K562 (cell line): ENCODE measurements at regions not wholly inside any gene's neighbourhood (a gene's known extent, or its start where the extent isn't known, plus 50 kb on each side); places are given as distances from the start of the nearest gene placed in this dataset.

Source experiments
- ATAC-seq: fragments of 200-7000 bp; cut with Tn5 transposase; 3 replicates; pipeline ENCODE4 v1.9.1; 2020; ENCODE audit warnings: moderate library complexity
- BruUV-seq: library from RNA; stranded (reverse); fragments of 400-500 nt; replicated peaks from 2 replicates; lab custom pipeline; 2021; lab: Mats Ljungman, UMichigan
- CTCF ChIA-PET: fragments of 300-600 bp; formaldehyde crosslinking; extraction: SDS; loops from one replicate; lab custom pipeline; 2021; ENCODE audit warnings: low intra/inter-chr PET ratio; lab: Yijun Ruan, JAX
- POLR2A ChIA-PET: fragments of 300-600, 350-650 bp; sonication (Branson Sonifier 250); formaldehyde crosslinking; extraction: SDS; loops from one replicate; lab custom pipeline; 2021; ENCODE audit warnings: antibody characterized with exemption, inconsistent platforms; lab: Yijun Ruan, JAX
- DNase-seq, 4 experiments: peaks; one replicate each; pipeline versions ENCODE4 v3.0.0 to v3.0.0-alpha.2; 2011 to 2018; ENCODE audit warnings: low spot score in 3 of 4, mixed read lengths in 3 of 4; ENCODE audit errors: extremely low read depth in 1 of 4
- FAIRE-seq: peaks from 2 replicates; lab custom pipeline; 2011; peaks lifted over from hg19 to GRCh38; lab: Jason Lieb, UNC
- H2AFZ ChIP-seq: 2 replicates; pipeline ENCODE4 v1.6.0; 2011; ENCODE audit warnings: low read depth, low read length, control low read depth, inconsistent platforms
- H3K27ac ChIP-seq: fragments of 200-600 bp; 3 replicates; pipeline ENCODE4 v1.8.0; 2011; ENCODE audit warnings: low read depth, mild to moderate bottlenecking, control low read depth, inconsistent platforms, low read length, moderate library complexity, mixed read lengths; ENCODE audit errors: extremely low read depth
- H3K27me3 ChIP-seq, 2 experiments: fragments of 300-600 bp in 1 of 2; 2 replicates in 1 of 2; 3 replicates in 1 of 2; pipeline versions ENCODE4 v1.6.0 to v1.8.0; 2011; ENCODE audit warnings: inconsistent platforms in 2 of 2, low read length in 2 of 2, mild to moderate bottlenecking in 1 of 2, mixed read lengths in 1 of 2, moderate library complexity in 1 of 2; ENCODE audit not compliant: control insufficient read depth in 2 of 2, insufficient read depth in 2 of 2
- H3K36me3 ChIP-seq: fragments of 300-600 bp; 3 replicates; pipeline ENCODE4 v1.8.0; 2011; ENCODE audit warnings: mild to moderate bottlenecking, low read length, inconsistent platforms; ENCODE audit not compliant: control insufficient read depth, insufficient read depth
- H3K4me1 ChIP-seq, 2 experiments: fragments of 200-600 bp in 1 of 2; replicated peaks in 1 of 2; 2 replicates in 1 of 2; 3 replicates in 1 of 2; pipeline versions ENCODE4 v1.5.1 to v1.8.0; 2011; ENCODE audit warnings: inconsistent platforms in 2 of 2, low read length in 2 of 2, mild to moderate bottlenecking in 1 of 2, mixed read lengths in 1 of 2, moderate library complexity in 1 of 2; ENCODE audit not compliant: control insufficient read depth in 2 of 2, insufficient read depth in 2 of 2
- H3K4me2 ChIP-seq: 2 replicates; pipeline ENCODE4 v1.6.1; 2011; ENCODE audit warnings: low read length, control low read depth, inconsistent platforms, mixed read lengths; ENCODE audit not compliant: insufficient read depth
- H3K4me3 ChIP-seq: fragments of 200-600 bp; sonication (generic), shearing (Covaris generic); 2 replicates; pipeline ENCODE4 v1.5.1; 2016; ENCODE audit warnings: control low read depth, inconsistent platforms
- H3K79me2 ChIP-seq: fragments of 200-600 bp; 3 replicates; pipeline ENCODE4 v1.8.0; 2011; ENCODE audit warnings: low read length, inconsistent platforms; ENCODE audit not compliant: control insufficient read depth, insufficient read depth
- H3K9ac ChIP-seq, 2 experiments: 2 replicates each; pipeline versions ENCODE4 v1.6.0 to v1.6.1; 2011; ENCODE audit warnings: low read depth in 2 of 2, low read length in 2 of 2, control low read depth in 1 of 2, inconsistent platforms in 1 of 2, mild to moderate bottlenecking in 1 of 2, mixed read lengths in 1 of 2; ENCODE audit not compliant: insufficient read depth in 1 of 2
- H3K9me1 ChIP-seq: one replicate; pipeline ENCODE4 v1.6.0; 2011; ENCODE audit warnings: inconsistent platforms, mild to moderate bottlenecking, low read length, moderate library complexity; ENCODE audit not compliant: control insufficient read depth, insufficient read depth
- H3K9me3 ChIP-seq: replicated peaks from 2 replicates; pipeline ENCODE4 v1.5.1; 2011; ENCODE audit warnings: low read depth, low read length, inconsistent platforms; ENCODE audit not compliant: control insufficient read depth, insufficient read depth
- H4K20me1 ChIP-seq: replicated peaks from 2 replicates; pipeline ENCODE4 v1.6.1; 2011; ENCODE audit warnings: low read length, inconsistent platforms, mixed read lengths; ENCODE audit not compliant: control insufficient read depth, insufficient read depth
- ELF1 ChIP-seq: fragments of 200-800 bp; sonication (Bioruptor generic); IDR thresholded peaks from 2 replicates; pipeline ENCODE4 v1.6.1; 2016; ENCODE audit warnings: missing genetic modification characterization, missing compliant biosample characterization
- MEF2D ChIP-seq: conservative IDR thresholded peaks from 2 replicates; pipeline ENCODE4 v1.6.1; 2016; ENCODE audit warnings: low read depth, missing genetic modification characterization, missing compliant biosample characterization
- MYBL2 ChIP-seq, 2 experiments: fragments of 450-650 bp in 1 of 2; sonication (generic) in 1 of 2; formaldehyde crosslinking in 1 of 2; IDR thresholded peaks; 2 replicates each; pipeline versions ENCODE4 v1.6.1 to v1.8.1; 2017 to 2022; ENCODE audit warnings: borderline replicate concordance in 1 of 2, inconsistent platforms in 1 of 2, low read depth in 1 of 2, mild to moderate bottlenecking in 1 of 2, missing genetic modification reagents in 1 of 2, moderate library complexity in 1 of 2
- NR3C1 ChIP-seq: sonication (generic); formaldehyde crosslinking; IDR thresholded peaks from 2 replicates; pipeline ENCODE4 v1.8.1; 2022; ENCODE audit warnings: missing genetic modification reagents
- RBM17 ChIP-seq: fragments of 200-400 bp; formaldehyde crosslinking; IDR thresholded peaks from 2 replicates; pipeline ENCODE4 v1.6.1; 2017; ENCODE audit warnings: low read depth, mild to moderate bottlenecking, low read length, borderline replicate concordance
- TARDBP ChIP-seq: fragments of 450-650 bp; IDR thresholded peaks from 2 replicates; pipeline ENCODE4 v1.6.1; 2016
- ZNF408 ChIP-seq: fragments of 250-450 bp; sonication (Bioruptor Pico); IDR thresholded peaks from 2 replicates; pipeline ENCODE4 v1.4.0; 2020; ENCODE audit warnings: low read depth, mild to moderate bottlenecking, moderate library complexity
- WGBS: fragments of 100-300 bp; shearing (Covaris generic); methylation state at CpG from one replicate; pipeline ENCODE4 v1.1.6; 2016; ENCODE audit warnings: low coverage, mixed read lengths; ENCODE audit not compliant: insufficient coverage; ENCODE audit errors: missing lambda C conversion rate; 5-methylcytosine and 5-hydroxymethylcytosine counted together
- in situ Hi-C: fragments of 300-500 bp; cut with MboI; formaldehyde crosslinking; loops from 4 replicates; pipeline ENCODE4 v1.15.0; 2018; ENCODE audit warnings: inconsistent platforms, mixed read lengths
- intact Hi-C: fragments of 100-400 bp; cut with micrococcal nuclease; formaldehyde crosslinking; loops from 2 replicates; pipeline ENCODE4 v1.14.2; 2022
- TF ChIP-seq, protein P1 (sequence below), 2 experiments: fragments of 450-650 bp; formaldehyde crosslinking in 1 of 2; IDR thresholded peaks; 2 replicates each; pipeline versions ENCODE4 v1.4.0 to v1.6.1; 2014 to 2020; ENCODE audit warnings: mild to moderate bottlenecking in 2 of 2, borderline replicate concordance in 1 of 2, low read depth in 1 of 2
- TF ChIP-seq, protein P2 (sequence below), 2 experiments: IDR thresholded peaks; 2 replicates each; pipeline ENCODE4 v1.6.1; 2012; ENCODE audit warnings: improper control_type of control experiment in 2 of 2, low read depth in 2 of 2, low read length in 2 of 2, borderline replicate concordance in 1 of 2

DNA sequence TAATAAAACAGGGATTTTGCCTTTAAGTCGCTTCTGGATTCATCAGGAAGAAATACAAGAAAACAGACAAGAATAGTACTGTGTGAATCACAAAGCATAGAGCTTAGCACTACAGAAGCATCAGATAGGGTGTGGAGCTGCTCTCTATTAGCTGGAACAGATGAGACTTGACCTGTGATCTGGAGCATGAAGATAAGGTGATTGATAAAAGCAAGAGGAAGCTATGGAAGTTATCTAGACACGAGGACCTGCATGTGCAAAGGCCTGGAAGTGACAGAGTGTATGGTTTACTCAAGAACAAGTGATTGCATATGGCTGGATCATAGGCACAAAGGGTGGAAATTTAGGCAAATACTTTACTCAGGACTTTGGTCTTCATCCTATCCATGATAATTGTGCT is 112.9 kb upstream of the MLIP start:
- Histone ChIP-seq H3K4me1 (no peaks in the 10 kb centered on the region), H3K9ac (no peak overlapping the region), H3K79me2 (no peaks in the 10 kb centered on the region), H3K4me2 (no peak overlapping the region), H3K27me3 (no peaks in the 10 kb centered on the region), H3K27ac (no peak overlapping the region), H3K36me3 (no peaks in the 10 kb centered on the region), H3K4me3 (no peak overlapping the region), H4K20me1 (no peaks in the 10 kb centered on the region), H2AFZ (no peak overlapping the region), H3K9me3 (no peaks in the 10 kb centered on the region), H3K9me1 (no peaks in the 10 kb centered on the region)
- FAIRE-seq, result no peak
- BruUV-seq, result no TSS peak
- no peak for ATAC-seq
- ChIA-PET CTCF (no interaction called here), POLR2A (no interaction called here)
- intact Hi-C loops (no loop called here), in situ Hi-C loops (no loop called here)
- WGBS, result 0% methylated on average over 2 of the region's 2 CpGs
- DNase-seq, result no peak
- TF ChIP-seq NR3C1 (CRISPR knock-in tag), result no peak
- no peak for TF ChIP-seq ELF1 (tag)
- TF ChIP-seq ZNF408 (CRISPR knock-in tag), result no peak
- TF ChIP-seq, protein P1, sequence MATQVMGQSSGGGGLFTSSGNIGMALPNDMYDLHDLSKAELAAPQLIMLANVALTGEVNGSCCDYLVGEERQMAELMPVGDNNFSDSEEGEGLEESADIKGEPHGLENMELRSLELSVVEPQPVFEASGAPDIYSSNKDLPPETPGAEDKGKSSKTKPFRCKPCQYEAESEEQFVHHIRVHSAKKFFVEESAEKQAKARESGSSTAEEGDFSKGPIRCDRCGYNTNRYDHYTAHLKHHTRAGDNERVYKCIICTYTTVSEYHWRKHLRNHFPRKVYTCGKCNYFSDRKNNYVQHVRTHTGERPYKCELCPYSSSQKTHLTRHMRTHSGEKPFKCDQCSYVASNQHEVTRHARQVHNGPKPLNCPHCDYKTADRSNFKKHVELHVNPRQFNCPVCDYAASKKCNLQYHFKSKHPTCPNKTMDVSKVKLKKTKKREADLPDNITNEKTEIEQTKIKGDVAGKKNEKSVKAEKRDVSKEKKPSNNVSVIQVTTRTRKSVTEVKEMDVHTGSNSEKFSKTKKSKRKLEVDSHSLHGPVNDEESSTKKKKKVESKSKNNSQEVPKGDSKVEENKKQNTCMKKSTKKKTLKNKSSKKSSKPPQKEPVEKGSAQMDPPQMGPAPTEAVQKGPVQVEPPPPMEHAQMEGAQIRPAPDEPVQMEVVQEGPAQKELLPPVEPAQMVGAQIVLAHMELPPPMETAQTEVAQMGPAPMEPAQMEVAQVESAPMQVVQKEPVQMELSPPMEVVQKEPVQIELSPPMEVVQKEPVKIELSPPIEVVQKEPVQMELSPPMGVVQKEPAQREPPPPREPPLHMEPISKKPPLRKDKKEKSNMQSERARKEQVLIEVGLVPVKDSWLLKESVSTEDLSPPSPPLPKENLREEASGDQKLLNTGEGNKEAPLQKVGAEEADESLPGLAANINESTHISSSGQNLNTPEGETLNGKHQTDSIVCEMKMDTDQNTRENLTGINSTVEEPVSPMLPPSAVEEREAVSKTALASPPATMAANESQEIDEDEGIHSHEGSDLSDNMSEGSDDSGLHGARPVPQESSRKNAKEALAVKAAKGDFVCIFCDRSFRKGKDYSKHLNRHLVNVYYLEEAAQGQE (IDR thresholded peaks at IDR 0.05; ENCODE audit: borderline replicate concordance), result no peak
- TF ChIP-seq, protein P1 (CRISPR knock-in tag; IDR thresholded peaks at IDR 0.05; ENCODE audit: low read depth), result no peak
- TF ChIP-seq RBM17, result no peak
- TF ChIP-seq, protein P2, sequence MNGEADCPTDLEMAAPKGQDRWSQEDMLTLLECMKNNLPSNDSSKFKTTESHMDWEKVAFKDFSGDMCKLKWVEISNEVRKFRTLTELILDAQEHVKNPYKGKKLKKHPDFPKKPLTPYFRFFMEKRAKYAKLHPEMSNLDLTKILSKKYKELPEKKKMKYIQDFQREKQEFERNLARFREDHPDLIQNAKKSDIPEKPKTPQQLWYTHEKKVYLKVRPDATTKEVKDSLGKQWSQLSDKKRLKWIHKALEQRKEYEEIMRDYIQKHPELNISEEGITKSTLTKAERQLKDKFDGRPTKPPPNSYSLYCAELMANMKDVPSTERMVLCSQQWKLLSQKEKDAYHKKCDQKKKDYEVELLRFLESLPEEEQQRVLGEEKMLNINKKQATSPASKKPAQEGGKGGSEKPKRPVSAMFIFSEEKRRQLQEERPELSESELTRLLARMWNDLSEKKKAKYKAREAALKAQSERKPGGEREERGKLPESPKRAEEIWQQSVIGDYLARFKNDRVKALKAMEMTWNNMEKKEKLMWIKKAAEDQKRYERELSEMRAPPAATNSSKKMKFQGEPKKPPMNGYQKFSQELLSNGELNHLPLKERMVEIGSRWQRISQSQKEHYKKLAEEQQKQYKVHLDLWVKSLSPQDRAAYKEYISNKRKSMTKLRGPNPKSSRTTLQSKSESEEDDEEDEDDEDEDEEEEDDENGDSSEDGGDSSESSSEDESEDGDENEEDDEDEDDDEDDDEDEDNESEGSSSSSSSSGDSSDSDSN (IDR thresholded peaks at IDR 0.05; ENCODE audit: borderline replicate concordance in 1 of 2, low read depth in 2 of 2, low read length in 2 of 2), result no peak
- TF ChIP-seq MYBL2 (IDR thresholded peaks at IDR 0.05; ENCODE audit: low read depth), result no peak
- no peak for TF ChIP-seq MYBL2 (CRISPR knock-in tag; IDR thresholded peaks at IDR 0.05; ENCODE audit: borderline replicate concordance)
- TF ChIP-seq TARDBP, result no peak
- TF ChIP-seq MEF2D (tag), result no peak
